ENCODE measurements at regions not wholly inside any gene's neighbourhood (a gene's known extent, or its start where the extent isn't known, plus 50 kb on each side); places are given as distances from the start of the nearest gene placed in this dataset.

DNA sequence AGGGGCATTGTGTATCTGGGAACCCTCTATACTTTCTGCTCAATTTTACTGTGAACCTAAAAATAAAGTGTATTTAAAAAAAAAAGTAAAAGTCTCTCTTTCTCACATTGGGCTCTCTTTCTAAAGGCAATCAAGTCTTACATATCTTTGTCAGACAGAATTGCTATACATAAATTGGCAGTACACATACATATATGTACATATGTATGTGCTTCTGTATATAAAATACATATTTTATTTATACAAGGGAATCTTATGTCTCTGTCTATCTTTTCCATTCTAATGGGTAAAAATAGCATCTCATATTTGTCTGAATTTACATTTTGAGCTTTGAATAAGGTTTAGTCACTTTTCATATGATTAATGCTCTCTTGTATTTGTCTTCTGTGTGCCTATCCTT is 348.8 kb downstream of the SPATA31D1 start:
- DNase-seq (no peak), ATAC-seq (ENCODE audit: poor library complexity) (no peak)
- intact Hi-C loops (cut with DNase I), result no loop called here

DNA sequence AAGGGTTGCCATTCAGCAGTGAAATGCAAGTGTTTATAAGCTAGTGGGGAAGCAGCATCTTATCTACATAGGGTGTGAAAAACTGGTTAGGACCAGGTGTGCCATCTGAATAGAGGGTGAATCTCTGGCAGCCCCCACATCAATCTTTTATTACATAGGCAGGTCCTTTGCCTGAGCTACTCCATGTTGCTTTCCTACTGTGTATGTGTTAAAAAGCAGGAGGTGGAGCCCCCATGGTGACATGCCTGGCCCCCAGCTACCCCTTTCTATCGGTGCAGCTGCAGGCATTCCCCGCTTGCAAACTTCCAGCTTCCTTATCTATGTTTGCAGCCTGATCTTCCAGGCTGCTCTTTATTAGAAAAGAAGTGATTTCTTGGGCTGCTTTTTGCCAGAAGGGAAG is 353.5 kb downstream of the SPATA31D1 start:
- ATAC-seq (ENCODE audit: poor library complexity), result no peak
- no peak for DNase-seq
- intact Hi-C loops (cut with DNase I), result no loop called here

DNA sequence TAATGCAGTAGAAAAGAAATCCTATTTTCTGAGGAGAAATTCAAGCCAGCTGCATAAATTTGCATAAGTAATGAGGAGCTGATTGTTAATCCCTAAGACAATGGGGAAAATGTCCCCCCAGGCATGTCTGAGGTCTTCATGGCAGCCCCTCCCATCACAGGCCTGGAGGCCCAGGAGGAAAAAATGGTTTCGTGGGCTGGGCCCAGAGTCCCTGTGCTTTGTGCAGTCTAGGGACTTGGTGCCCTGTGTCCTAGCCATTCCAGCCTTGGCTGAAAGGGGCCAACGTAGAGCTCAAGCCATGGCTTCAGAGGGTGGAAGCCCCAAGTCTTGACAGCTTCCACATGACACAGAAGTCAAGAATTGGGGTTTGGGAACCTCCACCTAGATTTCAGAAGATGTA is 357.5 kb downstream of the SPATA31D1 start:
- DNase-seq, result no peak
- ATAC-seq (ENCODE audit: poor library complexity), result no peak
- intact Hi-C loops (cut with DNase I), result no loop called here

DNA sequence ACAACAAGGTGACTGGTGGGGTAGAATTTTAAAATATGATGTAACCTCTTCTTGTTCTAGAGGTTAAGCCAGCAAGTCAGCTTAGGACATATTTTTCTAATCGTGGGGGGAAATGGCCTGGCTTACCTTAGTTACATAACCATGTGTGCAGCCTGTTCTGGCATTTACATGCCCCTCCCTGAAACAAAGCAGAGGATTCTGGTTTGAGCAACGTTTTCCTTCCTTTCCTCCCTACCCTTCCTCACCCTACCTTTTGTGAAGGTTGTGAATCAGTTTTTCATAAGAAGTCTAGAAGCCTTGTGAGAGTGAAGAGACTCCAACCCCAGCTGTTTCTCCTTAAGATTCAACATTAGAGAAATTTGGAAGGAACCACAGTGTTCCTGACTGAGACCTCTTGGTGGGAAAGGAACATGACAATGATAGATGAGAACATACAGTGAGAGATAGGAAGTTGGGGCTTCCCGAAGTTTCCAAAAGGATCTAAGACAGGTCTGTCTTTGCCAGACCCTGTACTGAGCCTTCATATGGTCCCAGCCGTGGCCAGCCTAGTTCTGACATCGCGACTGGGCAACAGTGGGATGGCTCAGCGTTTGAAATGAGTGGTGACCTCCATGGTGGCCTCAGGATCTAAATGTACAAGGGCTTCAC is 365.2 kb downstream of the SPATA31D1 start:
- no peak for ATAC-seq (ENCODE audit: poor library complexity)
- intact Hi-C loops (cut with DNase I), result no loop called here
- no peak for DNase-seq

DNA sequence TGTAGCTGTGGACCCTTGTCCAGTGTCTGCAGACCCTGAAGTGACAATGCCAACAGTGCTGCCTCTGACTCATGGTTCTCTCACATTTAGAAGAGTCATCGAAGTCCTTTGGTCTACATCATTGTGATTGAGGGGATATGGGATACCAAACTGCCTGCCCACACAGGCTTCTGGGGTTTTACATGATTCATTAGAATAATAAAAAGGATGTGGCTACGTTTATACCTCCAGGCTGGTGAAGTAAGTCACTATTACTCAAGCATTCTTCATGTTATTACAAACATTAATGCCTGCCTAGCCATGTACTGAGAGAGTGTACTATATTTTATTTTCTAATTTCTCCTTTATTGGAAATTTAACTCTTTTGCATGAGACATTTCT is 365.7 kb downstream of the SPATA31D1 start:
- DNase-seq (no peak), ATAC-seq (ENCODE audit: poor library complexity) (no peak)
- intact Hi-C loops (cut with DNase I), result no loop called here

DNA sequence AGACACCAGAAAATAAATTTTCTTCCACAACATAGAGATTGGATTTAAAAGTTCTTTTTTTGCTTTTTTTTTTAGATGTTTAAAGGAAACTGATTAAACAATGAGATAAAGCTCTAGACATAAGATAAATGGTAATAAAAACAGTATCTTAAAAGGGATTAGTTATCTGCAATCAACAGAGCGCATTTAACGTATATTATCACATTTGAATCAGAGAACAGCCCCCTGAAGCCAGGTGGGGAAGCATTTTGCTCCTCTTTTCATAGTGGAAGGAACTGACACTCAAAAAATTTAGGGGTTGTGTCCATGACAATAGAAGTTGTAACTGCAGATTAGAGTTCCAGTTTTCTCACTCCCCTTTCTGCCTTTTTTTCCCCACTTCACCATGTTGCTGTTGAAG is 367.6 kb downstream of the SPATA31D1 start:
- DNase-seq (no peak), ATAC-seq (ENCODE audit: poor library complexity) (no peak)
- intact Hi-C loops (cut with DNase I), result no loop called here

DNA sequence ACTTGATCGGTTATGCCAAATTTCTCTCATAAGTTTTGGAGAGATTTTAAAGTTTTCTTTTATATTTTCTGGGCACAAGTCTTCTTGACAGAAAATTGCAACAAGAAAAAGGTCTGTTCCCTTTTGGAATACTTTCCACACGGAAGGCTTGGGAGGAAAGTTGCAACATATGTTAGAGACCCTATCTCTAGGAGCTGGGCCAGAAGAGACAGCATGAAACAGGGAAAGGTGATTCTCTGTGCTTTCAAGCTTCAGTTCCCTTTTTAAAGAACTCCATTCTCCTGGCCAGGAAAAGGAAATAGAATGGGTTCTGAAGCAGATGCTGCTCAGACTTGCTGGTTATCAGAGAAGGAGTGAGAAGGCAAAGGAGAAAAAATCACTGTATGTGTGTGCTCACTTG is 368.3 kb downstream of the SPATA31D1 start:
- intact Hi-C loops (cut with DNase I), result no loop called here
- ATAC-seq (ENCODE audit: poor library complexity) (no peak), DNase-seq (no peak)

DNA sequence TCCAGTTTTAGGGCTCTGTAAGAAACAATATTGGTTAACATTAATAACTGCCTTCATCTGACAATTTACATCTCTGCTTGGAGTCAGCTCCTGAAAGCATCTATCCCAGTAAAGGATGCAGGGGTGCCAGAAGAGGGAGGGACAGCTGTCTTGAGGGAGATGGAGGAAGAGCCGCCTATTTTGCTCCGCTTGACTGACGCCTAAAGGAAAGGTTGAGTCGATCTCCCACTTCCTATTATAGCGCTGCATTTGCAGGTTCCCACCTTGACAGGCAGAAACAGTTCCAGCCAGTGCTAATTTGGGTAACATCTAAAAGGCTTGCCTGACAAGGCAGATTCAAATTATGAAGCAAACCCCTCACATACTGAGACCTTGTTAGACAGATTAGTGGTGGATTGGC is 374.6 kb downstream of the SPATA31D1 start:
- ATAC-seq (ENCODE audit: poor library complexity) (no peak), DNase-seq (no peak)
- intact Hi-C loops (cut with DNase I), result no loop called here

DNA sequence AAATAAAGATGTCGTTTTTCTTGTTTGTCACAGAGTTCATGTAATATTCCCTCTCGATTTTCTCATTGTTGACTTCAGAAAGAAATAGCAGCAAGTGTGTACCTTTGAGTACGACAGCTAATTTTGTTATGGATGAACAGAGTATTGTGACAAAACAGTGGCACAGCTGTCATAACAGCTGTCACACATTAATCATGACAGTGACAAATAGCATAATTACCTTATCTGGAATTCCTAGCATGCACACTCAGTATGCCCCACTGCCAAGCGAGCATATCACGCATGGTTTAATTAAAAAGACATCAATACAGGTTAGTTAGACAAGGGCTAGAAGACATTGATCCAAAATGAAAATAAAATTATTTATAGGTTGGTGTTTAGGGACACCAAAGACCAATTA is 375.1 kb downstream of the SPATA31D1 start:
- intact Hi-C loops (cut with DNase I), result no loop called here
- ATAC-seq (ENCODE audit: poor library complexity), result no peak

DNA sequence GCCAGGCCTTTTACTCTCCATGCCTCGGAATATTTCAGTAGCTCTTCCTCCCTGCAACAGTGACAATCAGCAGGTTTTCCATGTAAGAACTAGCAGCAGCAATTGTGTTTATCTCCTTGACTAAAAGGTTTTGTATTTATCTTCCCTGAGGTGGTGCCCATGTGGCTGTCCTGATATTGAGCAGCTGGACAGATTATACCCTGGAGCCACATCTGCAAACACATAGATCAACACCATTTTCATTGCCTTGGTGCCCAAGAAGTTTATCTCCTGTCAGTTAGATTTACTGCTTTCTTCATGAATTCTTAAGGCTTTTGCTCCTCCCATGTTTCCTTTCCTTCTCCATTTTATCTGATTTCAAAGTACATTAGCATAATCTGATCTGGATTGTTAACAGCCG is 378.4 kb downstream of the SPATA31D1 start:
- ATAC-seq (ENCODE audit: poor library complexity), result no peak
- intact Hi-C loops (cut with DNase I), result no loop called here
- no peak for DNase-seq

More for the DNA sequence above, 375.1 kb downstream of the SPATA31D1 start:
- DNase-seq, result no peak

DNA sequence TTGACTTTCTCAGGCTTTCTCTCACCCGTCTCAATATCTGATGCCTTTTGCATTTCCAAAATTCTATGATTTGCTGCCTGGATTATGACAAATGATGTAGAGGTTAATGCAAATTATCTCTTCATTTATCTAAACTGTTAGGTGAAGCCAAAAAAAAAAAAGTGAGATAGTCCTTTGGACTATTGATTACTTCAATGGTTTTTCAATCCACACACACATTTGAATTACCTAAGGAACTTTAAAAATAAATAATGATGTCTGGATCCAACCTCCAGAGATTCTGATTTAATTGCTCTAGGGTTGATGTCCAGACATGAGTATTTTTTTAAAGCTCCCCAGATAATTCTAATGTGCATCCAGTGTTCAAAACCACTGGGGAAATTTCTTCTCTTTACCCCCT is 379.4 kb downstream of the SPATA31D1 start:
- ATAC-seq (ENCODE audit: poor library complexity), result no peak
- intact Hi-C loops (cut with DNase I), result no loop called here

DNA sequence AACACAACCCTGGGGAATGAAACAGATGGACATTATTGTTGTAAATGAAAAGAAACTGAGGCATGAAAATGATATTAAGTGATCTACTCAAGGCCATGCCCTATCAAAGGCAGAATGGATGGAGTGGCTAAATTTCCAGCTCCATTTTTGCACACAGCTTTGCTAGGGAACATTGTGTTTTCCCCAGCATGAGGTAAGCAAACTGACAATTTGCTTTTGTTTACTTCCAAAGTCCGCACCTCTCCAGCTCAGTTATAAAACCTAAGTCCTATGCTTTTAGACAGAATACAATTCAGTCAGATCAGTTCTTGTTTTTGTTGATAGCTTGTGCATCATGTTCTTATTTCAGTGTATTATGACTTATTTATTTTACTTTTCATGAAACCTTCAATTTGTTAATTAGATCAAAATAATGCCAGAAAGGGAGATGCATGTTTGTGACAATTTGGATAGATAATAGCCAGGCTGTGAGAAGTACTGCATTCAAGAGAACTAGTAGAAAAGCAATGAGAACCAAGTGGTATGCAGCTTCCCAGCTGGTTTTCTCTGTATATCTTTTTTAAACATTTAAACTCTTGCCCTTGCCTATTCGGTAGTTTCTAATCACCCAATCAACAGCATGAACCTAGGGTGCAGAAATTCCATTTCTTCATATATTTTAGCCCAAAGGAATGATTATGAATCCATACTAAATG is 380.8 kb downstream of the SPATA31D1 start:
- intact Hi-C loops (cut with DNase I), result no loop called here
- DNase-seq (no peak), ATAC-seq (ENCODE audit: poor library complexity) (no peak)

More for the DNA sequence above, 379.4 kb downstream of the SPATA31D1 start:
- no peak for DNase-seq

DNA sequence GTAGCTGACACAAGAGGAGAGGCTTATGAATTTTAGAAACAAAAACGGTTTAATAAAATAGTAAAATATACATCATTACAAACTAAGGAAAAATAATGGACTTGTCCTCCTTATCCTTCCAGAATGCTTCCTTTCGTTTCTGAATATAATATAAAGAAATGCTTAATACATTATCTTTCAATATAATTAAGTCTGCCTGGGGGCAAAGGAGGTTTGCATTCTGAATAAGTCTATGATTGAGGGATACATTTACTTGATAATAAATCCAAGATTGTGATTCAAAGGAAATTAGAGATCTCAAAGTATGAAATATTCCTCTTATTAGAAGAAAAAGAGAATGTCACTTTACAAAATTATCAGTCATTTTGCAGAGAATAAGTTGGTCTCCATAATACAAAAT is 386.5 kb downstream of the SPATA31D1 start:
- DNase-seq, result no peak
- ATAC-seq (ENCODE audit: poor library complexity), result no peak
- intact Hi-C loops (cut with DNase I), result no loop called here

DNA sequence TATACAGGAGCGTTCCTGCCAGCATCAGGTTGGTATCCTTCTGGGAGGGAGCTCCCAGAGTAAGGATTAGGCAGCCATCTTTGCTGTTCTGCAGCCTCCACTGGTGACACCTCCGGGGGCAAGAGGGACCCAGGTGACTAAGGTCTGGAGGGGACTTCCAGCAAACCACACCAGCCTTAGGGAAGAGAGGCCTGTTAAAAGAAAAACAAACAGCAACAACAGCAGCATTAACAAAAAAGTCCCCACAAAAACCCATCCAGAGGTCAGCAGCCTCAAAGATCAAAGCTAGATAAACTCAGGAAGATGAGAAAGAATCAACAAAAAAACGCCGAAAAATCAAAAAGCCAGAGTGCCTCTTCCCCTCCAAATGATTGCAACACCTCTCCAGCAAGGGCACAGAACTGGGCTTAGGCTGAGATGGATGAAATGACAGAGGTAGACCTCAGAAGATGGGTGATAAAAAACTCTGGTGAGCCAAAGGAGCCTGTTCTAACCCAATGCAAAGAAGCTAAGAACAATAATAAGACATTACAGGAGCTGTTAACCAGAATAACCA is 388.2 kb downstream of the SPATA31D1 start:
- DNase-seq (no peak), ATAC-seq (ENCODE audit: poor library complexity) (no peak)
- intact Hi-C loops (cut with DNase I), result no loop called here

DNA sequence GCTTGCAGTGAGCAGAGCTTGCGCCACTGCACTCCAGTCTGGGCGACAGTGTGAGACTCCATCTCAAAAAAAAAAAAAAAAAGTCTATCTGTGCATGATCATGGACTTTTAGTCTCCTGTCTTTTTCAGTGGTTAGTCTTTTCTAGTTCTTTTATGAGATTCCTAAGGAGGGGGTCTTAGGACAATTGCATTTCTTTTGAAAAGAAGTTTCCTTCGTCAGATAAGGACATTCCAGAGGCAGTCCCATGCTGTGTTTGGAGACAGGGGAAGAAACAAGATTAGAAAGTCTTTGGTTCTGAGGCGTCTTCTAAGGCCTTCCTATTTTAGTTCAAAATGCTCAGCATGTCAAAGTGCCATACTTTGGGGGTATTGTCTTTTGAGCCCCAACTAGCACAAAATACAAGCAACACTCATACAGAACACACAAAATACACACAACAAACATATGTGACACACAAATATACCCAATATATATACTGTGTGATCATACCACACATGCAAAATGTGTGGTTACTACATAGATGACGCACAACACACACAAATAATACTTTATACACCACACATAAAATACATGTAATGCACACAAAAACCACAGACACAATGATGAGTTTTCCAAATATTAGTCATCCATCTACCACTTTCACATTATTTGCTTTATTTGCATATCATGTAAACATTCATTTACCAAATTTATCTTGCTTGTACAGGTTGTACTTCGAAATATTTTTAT is 394.5 kb downstream of the SPATA31D1 start:
- DNase-seq (no peak), ATAC-seq (ENCODE audit: poor library complexity) (no peak)
- intact Hi-C loops (cut with DNase I), result no loop called here

DNA sequence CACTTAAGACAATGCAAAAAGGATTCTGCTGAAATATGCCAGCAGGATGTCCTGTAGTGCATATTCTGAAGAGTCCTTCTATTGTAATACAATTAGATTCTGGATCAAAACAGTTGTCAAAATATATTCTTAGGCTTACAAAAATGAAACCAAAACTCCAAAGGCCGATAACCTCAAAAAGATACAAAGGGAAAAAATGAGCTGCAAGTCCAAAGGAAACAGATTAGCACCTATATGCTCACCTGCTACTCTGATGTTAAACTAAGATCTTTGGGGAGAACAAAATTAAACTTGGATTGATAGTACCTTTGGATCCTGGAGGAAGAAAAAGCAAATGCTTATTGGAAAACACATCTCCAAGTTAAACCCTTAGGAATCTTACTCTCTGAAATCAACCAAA is 397.1 kb downstream of the SPATA31D1 start:
- DNase-seq (no peak), ATAC-seq (ENCODE audit: poor library complexity) (no peak)
- intact Hi-C loops (cut with DNase I), result no loop called here

DNA sequence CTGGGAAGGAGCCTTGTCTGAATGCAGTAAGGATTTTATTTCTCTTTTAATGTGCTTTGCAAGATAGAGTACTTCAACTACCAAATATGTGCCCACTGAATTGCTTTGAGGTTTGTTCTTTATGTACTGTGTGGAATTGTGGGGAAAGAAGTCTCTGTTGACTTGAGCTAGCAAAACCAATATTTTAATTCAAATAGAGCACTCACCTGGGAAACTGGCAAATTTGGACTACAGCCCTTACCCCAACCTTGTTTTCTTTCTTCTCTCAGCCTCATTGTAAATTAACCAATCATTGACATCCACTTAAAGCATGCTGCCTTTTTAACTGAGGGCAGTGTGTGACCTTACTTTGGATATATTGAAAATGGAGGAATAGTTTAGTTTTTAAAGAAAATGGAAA is 409.0 kb downstream of the SPATA31D1 start:
- DNase-seq, result no peak
- no peak for ATAC-seq (ENCODE audit: poor library complexity)
- intact Hi-C loops (cut with DNase I), result no loop called here

DNA sequence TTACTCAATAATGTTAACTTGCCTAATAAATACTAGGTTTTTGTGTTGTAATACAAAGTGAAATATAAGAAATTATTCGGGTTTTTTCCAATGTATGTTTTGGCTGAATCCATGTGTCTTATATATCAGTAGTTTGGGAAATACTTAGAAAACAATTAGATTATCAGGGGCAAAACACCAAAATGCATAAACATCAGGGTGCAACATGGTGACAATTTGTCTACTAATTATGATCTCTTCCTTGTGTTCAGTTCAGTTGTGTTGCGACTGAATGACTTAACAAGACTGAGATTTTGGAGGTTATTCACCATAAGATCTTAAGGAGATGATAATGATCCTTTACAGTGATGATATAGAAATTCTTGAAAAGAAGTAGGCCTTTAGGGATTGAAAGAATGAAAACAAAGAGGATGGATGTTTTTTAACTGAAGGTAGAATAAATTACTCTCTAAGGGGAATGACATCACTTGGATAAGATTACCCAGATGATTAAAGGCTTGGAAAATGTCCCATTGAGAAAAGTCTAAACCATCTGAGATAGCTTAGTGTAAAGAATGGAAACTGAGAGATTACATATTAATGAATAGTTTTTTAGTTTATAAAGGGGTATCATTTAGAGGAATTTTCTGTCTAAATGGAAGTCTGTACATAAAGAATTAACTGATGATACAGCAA is 415.8 kb downstream of the SPATA31D1 start:
- DNase-seq (no peak), ATAC-seq (ENCODE audit: poor library complexity) (no peak)
- intact Hi-C loops (cut with DNase I), result no loop called here

DNA sequence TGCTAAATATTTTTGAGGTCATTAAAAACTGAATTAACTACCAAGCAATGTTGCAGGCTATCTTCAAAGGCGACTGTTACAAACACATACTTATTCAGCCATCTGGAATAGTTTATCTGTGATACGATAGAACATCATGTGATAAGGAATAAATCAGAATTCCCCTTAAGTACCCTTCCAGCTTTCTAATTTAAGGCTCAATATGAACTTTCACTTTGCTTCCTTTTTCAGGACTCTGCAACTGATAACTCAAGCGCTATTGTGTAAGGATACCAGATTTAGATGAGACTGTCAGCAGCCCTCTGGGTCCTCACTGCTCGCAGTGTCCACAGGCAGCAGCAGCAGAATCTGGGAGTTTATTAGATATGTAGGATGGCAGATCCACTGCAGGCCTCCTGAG is 416.3 kb downstream of the SPATA31D1 start:
- DNase-seq (no peak), ATAC-seq (ENCODE audit: poor library complexity) (no peak)
- intact Hi-C loops (cut with DNase I), result no loop called here
